Suprapubic skin (tissue), 4 donors: ENCODE measurements at regions not wholly inside any gene's neighbourhood (a gene's known extent, or its start where the extent isn't known, plus 50 kb on each side); places are given as distances from the start of the nearest gene placed in this dataset.

ENCODE experiments used
- DNase-seq, 2 donors: peaks; one replicate each; pipeline ENCODE4 v3.0.0-alpha.2; 2019; ENCODE audit warnings: low spot score in 2 of 2
- H3K27ac ChIP-seq: fragments of 200-600 bp; sonication (generic); one replicate; pipeline ENCODE4 v1.5.1; 2019
- H3K27me3 ChIP-seq: fragments of 200-600 bp; sonication (generic); one replicate; pipeline ENCODE4 v1.5.1; 2019
- H3K36me3 ChIP-seq: fragments of 200-600 bp; sonication (generic); one replicate; pipeline ENCODE4 v1.5.1; 2019
- H3K4me1 ChIP-seq: fragments of 200-600 bp; sonication (generic); one replicate; pipeline ENCODE4 v1.5.1; 2019
- H3K4me3 ChIP-seq: fragments of 200-600 bp; sonication (generic); one replicate; pipeline ENCODE4 v1.5.1; 2019; ENCODE audit warnings: mild to moderate bottlenecking
- H3K9me3 ChIP-seq: fragments of 200-600 bp; sonication (generic); one replicate; pipeline ENCODE4 v1.5.1; 2019
- CTCF ChIP-seq, 2 donors: fragments of 200-600 bp in 1 of 2; fragments of 450-650 bp in 1 of 2; sonication (generic) in 1 of 2; IDR thresholded peaks; one replicate each; pipeline ENCODE4 v1.5.1; 2016 to 2019; ENCODE audit warnings: antibody characterized with exemption in 2 of 2, mild to moderate bottlenecking in 1 of 2, moderate library complexity in 1 of 2
- EP300 ChIP-seq: sonication (generic); formaldehyde crosslinking; IDR thresholded peaks from one replicate; pipeline ENCODE4 v1.6.1; 2017; ENCODE audit warnings: antibody characterized with exemption
- POLR2A ChIP-seq, 2 donors: fragments of 450-650 bp; IDR thresholded peaks; one replicate each; pipeline ENCODE4 v1.6.1; 2017; ENCODE audit warnings: antibody characterized with exemption in 2 of 2, mild to moderate bottlenecking in 2 of 2, moderate library complexity in 2 of 2
- POLR2AphosphoS5 ChIP-seq, 3 donors: sonication (generic); formaldehyde crosslinking; IDR thresholded peaks; one replicate each; pipeline ENCODE4 v1.6.1; 2017; ENCODE audit warnings: antibody characterized with exemption in 3 of 3
- WGBS: methylation state at CpG from one replicate; pipeline ENCODE4 v1.1.5; 2018; 5-methylcytosine and 5-hydroxymethylcytosine counted together

DNA sequence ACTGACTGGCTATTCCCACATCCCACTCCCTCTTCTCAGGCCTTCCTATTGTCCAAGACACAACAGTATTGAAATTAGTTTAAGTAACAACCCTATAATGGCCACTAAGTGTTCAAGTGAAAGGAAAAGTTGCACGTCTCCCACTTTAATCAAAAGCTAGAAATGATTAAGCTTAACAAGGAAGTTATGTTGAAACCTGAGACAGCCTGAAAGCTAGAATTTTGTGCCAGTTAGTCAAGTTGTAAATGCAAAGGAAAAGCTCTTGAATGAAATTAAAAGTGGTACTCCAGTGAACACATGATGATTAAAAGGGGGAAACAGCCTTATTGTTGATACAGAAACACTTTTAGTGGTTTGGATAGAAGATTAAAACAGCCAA, 332.7 kb downstream of the CASP12 start:
- WGBS, result 85% methylated on average over 1 of the region's 1 CpG
- Histone ChIP-seq H3K4me3 (no peak overlapping the region), H3K36me3 (no peaks in the 10 kb centered on the region), H3K27me3 (no peaks in the 10 kb centered on the region), H3K9me3 (peaks cover 4% of the 10 kb centered on the region), H3K27ac (no peak overlapping the region), H3K4me1 (no peaks in the 10 kb centered on the region)
- TF ChIP-seq EP300, result no peak
- no peak for TF ChIP-seq CTCF (IDR thresholded peaks at IDR 0.05)
- DNase-seq, result no peak

DNA sequence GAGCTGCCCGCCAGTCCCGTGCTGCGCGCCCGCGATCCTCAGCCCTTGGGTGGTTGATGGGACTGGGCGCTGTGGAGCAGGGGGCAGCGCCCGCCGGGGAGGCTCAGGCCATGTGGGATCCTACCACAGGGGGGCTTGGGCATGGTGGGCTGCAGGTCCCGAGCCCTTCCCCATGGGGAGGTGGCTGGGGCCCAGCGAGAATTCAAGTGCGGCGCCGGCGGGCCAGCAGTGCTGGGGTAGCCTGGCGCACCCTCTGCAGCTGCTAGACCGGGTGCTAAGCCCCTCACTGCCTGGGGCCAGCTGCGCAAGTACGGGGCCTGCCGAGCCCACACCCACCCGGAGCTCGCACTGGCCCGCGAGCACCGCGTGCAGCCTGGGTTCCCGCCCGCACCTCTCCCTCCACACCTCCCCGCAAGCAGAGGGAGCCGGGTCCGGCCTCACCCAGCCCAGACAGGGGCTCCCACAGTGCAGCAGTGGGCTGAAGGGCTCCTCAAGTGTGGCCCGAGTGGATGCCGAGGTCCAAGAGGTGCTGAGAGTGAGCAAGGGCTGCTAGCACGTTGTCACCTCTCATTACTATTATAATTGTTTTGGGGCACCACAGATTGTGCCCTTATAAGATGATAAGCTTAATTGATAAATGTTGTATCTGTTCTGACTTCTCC, 333.2 kb downstream of the CASP12 start:
- Histone ChIP-seq H3K27ac (no peak overlapping the region), H3K27me3 (no peaks in the 10 kb centered on the region)
- TF ChIP-seq POLR2AphosphoS5 (IDR thresholded peaks at IDR 0.05), result no peak
- no peak for TF ChIP-seq EP300
- no peak for TF ChIP-seq CTCF (IDR thresholded peaks at IDR 0.05)
- no peak for TF ChIP-seq POLR2A (IDR thresholded peaks at IDR 0.05)

GRCh38 chr11:104556606-104557301, 341.5 kb downstream of the CASP12 start:
- no peaks in the 10 kb centered on the region for H3K4me1 ChIP-seq
- no peak overlapping the region for H3K4me3 ChIP-seq
- no peaks in the 10 kb centered on the region for H3K27me3 ChIP-seq
- H3K36me3 ChIP-seq, result no peaks in the 10 kb centered on the region
- no peak overlapping the region for H3K27ac ChIP-seq
- H3K9me3 ChIP-seq, result no peaks in the 10 kb centered on the region
- 81% methylated on average over 4 of the region's 4 CpGs for WGBS
- DNase-seq, result no peak
- TF ChIP-seq POLR2A (IDR thresholded peaks at IDR 0.05), result no peak
- TF ChIP-seq CTCF (IDR thresholded peaks at IDR 0.05), result no peak
- TF ChIP-seq POLR2AphosphoS5 (IDR thresholded peaks at IDR 0.05), result no peak
- TF ChIP-seq EP300, result no peak

More for the DNA sequence above, 333.2 kb downstream of the CASP12 start:
- H3K9me3 ChIP-seq, result peaks cover 4% of the 10 kb centered on the region
- WGBS, result 95% methylated on average over 14 of the region's 35 CpGs
- H3K4me3 ChIP-seq, result no peak overlapping the region
- no peak for DNase-seq
- no peaks in the 10 kb centered on the region for H3K4me1 ChIP-seq
- H3K36me3 ChIP-seq, result no peaks in the 10 kb centered on the region

GRCh38 chr11:104549019-104549418, 349.2 kb downstream of the CASP12 start:
- 68% methylated on average over 1 of the region's 1 CpG for WGBS
- DNase-seq, result no peak
- H3K4me3 ChIP-seq, result no peak overlapping the region
- no peak overlapping the region for H3K27ac ChIP-seq
- no peaks in the 10 kb centered on the region for H3K4me1 ChIP-seq
- no peaks in the 10 kb centered on the region for H3K27me3 ChIP-seq
- no peaks in the 10 kb centered on the region for H3K36me3 ChIP-seq
- no peak for TF ChIP-seq CTCF (IDR thresholded peaks at IDR 0.05)
- no peak for TF ChIP-seq POLR2A (IDR thresholded peaks at IDR 0.05)
- no peak for TF ChIP-seq POLR2AphosphoS5 (IDR thresholded peaks at IDR 0.05)
- TF ChIP-seq EP300, result no peak
- H3K9me3 ChIP-seq, result no peaks in the 10 kb centered on the region

- Histone ChIP-seq H3K36me3 (no peaks in the 10 kb centered on the region), H3K27ac (no peak overlapping the region), H3K4me1 (no peaks in the 10 kb centered on the region), H3K27me3 (no peaks in the 10 kb centered on the region), H3K4me3 (no peak overlapping the region), H3K9me3 (no peaks in the 10 kb centered on the region)
- WGBS, result 91% methylated on average over 3 of the region's 3 CpGs
- TF ChIP-seq POLR2A (IDR thresholded peaks at IDR 0.05), result no peak
- no peak for TF ChIP-seq CTCF (IDR thresholded peaks at IDR 0.05)
- no peak for TF ChIP-seq POLR2AphosphoS5 (IDR thresholded peaks at IDR 0.05)
- no peak for TF ChIP-seq EP300
- no peak for DNase-seq
Observed at GRCh38 chr11:104547996-104548661, 350.1 kb downstream of the CASP12 start.
